ENCODE measurements at regions not wholly inside any gene's neighbourhood (a gene's known extent, or its start where the extent isn't known, plus 50 kb on each side); places are given as distances from the start of the nearest gene placed in this dataset.
"Not testable (repeated sequence)": the region's sequence is repeated elsewhere in the genome, so short reads cannot be mapped to it uniquely, and the experiment has no call there.

- no peak for DNase-seq (ENCODE audit: missing footprints)
- no peak for ATAC-seq
- intact Hi-C loops (cut with DNase I): no loop called here
Measured at GRCh38 chr21:22319435-22319834, 1321.2 kb downstream of the NCAM2 start.

DNA sequence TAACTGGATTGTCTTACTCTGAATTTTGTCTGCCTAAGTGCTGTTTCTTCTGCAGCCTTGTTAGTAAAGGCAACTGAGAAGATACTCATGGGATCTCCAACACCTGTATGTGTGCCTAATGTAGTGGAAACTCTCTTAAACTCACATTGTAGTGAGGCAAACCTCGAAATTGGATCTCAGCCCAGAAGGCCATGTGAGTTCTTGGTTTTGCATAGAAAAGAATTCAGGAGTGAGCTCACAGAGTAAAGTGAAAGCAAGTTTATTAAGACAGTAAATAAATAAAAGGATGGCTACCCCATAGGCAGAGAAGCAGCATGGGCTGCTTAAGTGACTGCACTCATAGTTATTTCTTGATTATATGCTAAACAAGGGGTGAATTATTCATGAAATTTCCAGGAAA lies 1344.7 kb downstream of the NCAM2 start:
- DNase-seq (ENCODE audit: missing footprints) (no peak), ATAC-seq (no peak)
- intact Hi-C loops (cut with DNase I): no loop called here

DNA sequence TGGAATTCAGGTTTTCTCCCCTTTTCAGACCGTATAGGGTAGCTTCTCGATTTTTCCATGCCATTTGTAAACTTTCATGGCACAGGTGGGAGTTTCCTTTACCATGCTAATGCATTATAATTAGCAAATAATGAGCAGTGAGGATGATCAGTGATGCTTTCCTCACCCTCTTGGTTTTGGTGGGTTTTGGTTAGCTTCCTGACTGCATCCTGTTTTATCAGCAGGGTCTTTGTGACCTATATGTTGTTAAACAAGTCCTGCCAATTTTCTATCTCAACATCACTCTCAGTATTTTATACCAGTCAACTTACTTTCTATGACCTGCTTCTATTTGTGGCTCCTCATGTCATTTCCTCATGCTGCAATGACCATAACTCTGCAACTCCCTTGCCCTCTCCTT lies 1345.1 kb downstream of the NCAM2 start:
- DNase-seq (ENCODE audit: missing footprints): no peak
- intact Hi-C loops (cut with DNase I): no loop called here
- no peak for ATAC-seq

DNA sequence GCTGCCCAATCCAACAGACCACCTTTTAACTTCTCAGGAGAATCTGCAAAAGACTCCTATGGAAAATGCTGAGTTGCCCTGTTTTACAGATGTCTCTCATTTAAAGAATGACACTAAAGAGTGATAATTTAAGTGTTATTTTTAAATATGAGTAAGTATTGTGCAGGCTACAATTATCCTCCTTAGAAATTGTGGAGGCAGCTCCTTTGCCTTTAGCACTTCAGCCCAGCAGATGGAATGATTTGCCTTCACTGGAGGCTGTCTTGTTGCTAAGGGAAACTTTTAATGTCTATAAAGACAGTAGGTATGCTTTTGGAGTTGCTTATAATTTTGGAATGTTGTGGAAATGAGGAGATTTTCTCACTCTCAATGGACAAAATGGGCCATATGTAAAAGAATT lies 1345.5 kb downstream of the NCAM2 start:
- no peak for DNase-seq (ENCODE audit: missing footprints)
- ATAC-seq: no peak
- intact Hi-C loops (cut with DNase I): no loop called here

DNA sequence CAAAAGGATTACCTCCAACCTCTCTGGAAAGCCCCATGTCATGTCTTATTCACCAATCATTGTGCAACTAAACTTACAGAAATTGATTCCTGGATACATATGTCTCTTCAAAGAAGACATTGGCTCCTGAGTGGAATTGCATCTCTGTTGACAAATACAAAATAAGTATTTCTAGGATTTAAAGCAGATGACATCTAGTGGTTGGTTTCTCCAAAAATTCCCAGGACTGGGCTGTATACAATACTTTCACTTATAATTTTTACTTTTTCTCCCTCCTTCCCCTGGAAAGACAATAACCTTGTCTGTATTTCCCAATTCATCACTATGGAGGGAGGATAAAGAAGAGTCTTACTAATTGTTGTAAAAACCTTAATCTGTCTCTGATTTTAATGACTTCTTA lies 1347.4 kb downstream of the NCAM2 start:
- intact Hi-C loops (cut with DNase I): no loop called here
- DNase-seq (ENCODE audit: missing footprints): no peak

GRCh38 chr21:22346576-22346975 lies 1348.4 kb downstream of the NCAM2 start:
- intact Hi-C loops (cut with DNase I): no loop called here
- no peak for ATAC-seq
- no peak for DNase-seq (ENCODE audit: missing footprints)

More for the DNA sequence above, 1347.4 kb downstream of the NCAM2 start:
- ATAC-seq: no peak

- no peak for DNase-seq (ENCODE audit: missing footprints)
- intact Hi-C loops (cut with DNase I): no loop called here
- ATAC-seq: no peak
Measured at GRCh38 chr21:22351076-22351475, 1352.9 kb downstream of the NCAM2 start.

- intact Hi-C loops (cut with DNase I): no loop called here
- DNase-seq (ENCODE audit: missing footprints) (no peak), ATAC-seq (no peak)
Measured at GRCh38 chr21:22352088-22352487, 1353.9 kb downstream of the NCAM2 start.

DNA sequence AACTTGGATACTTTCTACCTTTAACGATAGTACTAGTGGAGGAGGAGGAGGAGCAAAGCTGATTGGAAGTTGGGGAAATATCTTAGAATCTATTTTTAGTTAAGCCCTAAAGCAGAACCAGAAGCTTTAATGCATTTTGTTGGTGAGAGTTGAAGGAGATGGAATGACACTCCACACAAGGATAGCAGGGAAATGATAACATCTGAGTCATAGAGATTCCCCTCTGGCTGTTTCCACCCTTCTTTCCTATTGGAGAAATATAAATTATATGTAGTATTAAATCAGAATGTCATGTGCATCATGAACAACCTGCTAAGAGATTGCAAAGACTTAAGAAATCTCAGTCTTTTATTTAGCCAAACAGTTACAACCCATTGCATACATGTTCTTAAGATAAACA lies 1357.7 kb downstream of the NCAM2 start:
- DNase-seq (ENCODE audit: missing footprints): no peak
- ATAC-seq: no peak
- intact Hi-C loops (cut with DNase I): no loop called here

DNA sequence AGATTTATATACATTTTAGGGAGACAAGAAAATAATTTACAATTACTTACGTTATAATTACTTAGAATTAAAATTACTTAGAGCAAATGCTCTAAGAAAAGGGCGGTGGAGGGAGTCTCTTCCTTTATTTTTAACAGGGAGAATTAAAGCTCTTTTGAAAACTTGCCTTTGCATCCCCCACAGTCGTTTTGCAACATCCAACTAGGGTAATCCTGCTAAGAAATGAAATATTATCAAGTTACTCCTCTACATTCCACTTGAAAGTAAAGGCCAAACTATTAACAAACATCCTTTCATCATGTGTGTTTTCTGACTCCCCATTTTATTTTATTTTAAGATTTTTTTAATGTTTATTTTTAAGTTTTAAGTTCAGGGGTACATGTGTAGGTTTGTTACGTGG lies 1358.5 kb downstream of the NCAM2 start:
- ATAC-seq: no peak
- no peak for DNase-seq (ENCODE audit: missing footprints)
- intact Hi-C loops (cut with DNase I): no loop called here

- intact Hi-C loops (cut with DNase I); ATAC-seq; DNase-seq (ENCODE audit: missing footprints): not testable (repeated sequence)
Measured at GRCh38 chr21:22359599-22359998, 1361.4 kb downstream of the NCAM2 start.

DNA sequence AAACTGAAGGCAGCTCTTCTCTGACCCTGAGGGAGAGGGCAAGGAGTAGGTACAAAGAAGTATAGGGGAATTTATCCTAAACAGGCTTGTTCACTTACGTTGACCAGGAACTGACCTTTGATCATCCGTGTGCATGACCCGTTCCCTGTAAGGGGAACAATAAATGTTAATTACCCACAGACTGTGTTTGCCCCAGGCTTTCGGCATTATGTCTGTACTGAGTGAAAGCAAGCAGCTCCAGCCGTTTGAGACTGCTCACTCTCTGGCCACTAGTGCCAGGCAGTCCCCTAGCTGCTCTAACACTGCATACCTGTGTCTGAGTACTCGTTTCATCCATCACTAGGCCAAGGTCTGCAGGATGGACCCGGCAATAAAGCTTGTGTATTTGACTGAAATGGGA lies 1365.3 kb downstream of the NCAM2 start:
- intact Hi-C loops (cut with DNase I): no loop called here
- ATAC-seq (no peak), DNase-seq (ENCODE audit: missing footprints) (no peak)

GRCh38 chr21:22364163-22364562 lies 1366.0 kb downstream of the NCAM2 start:
- intact Hi-C loops (cut with DNase I): no loop called here
- ATAC-seq (no peak), DNase-seq (ENCODE audit: missing footprints) (no peak)

- ATAC-seq (peak; percentile 54), DNase-seq (ENCODE audit: missing footprints) (no peak)
- intact Hi-C loops (cut with DNase I): no loop called here
Measured at GRCh38 chr21:22374218-22374969, 1376.2 kb downstream of the NCAM2 start.

DNA sequence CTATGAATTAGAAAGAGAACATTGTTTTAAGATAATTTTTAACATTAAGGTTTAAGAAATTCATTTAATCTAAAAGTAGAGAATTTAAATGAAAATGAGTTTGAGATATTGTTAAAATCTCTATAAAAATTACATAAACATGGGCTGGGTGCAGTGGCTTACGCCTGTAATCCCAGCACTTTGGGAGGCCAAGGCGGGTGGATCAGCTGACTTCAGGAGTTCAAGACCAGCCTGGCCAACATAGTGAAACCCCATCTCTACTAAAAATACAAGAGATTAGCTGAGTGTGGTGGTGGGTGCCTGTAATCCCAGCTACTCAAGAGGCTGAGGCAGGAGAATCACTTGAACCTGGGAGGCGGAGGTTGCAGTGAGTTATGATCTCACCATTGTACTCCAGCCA lies 1379.6 kb downstream of the NCAM2 start:
- intact Hi-C loops (cut with DNase I); DNase-seq (ENCODE audit: missing footprints); ATAC-seq: not testable (repeated sequence)

DNA sequence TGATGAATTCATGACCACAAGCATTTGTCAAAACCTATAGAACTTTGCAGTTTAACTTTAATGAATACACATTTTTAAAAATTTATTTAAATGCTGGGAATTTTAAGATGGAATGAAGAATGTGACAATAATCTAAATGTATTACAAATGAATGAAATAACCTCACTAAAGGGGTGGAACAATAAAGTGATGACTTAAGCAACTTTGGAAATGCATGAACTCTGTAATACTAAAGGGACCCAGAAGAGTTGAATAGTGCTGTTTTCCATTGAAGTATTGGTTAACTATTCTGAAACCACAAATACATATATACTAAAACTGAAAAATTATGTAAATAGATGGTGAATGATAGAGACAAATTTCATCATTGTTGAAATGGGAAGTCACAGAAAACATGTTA lies 1395.1 kb downstream of the NCAM2 start:
- no peak for ATAC-seq
- DNase-seq (ENCODE audit: missing footprints): no peak
- intact Hi-C loops (cut with DNase I): no loop called here

DNA sequence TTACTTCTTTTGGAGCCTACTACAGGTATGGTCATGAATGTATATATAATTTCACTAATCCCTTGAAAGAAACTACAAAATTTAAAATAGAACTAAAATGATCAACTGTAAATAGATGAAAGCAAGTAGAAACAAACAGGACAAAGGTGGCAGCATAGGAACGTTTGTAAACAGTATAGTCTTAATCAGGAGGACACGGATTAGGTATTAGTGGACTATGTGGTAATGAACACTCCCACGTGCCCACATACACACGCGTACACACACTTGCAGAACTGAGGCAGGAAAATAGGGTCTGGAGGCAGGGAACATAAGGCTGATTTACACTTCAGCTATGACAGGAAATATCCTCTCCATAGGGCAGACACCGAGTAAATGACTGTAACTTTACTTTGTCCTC lies 1397.8 kb downstream of the NCAM2 start:
- intact Hi-C loops (cut with DNase I): no loop called here
- ATAC-seq (no peak), DNase-seq (ENCODE audit: missing footprints) (no peak)

DNA sequence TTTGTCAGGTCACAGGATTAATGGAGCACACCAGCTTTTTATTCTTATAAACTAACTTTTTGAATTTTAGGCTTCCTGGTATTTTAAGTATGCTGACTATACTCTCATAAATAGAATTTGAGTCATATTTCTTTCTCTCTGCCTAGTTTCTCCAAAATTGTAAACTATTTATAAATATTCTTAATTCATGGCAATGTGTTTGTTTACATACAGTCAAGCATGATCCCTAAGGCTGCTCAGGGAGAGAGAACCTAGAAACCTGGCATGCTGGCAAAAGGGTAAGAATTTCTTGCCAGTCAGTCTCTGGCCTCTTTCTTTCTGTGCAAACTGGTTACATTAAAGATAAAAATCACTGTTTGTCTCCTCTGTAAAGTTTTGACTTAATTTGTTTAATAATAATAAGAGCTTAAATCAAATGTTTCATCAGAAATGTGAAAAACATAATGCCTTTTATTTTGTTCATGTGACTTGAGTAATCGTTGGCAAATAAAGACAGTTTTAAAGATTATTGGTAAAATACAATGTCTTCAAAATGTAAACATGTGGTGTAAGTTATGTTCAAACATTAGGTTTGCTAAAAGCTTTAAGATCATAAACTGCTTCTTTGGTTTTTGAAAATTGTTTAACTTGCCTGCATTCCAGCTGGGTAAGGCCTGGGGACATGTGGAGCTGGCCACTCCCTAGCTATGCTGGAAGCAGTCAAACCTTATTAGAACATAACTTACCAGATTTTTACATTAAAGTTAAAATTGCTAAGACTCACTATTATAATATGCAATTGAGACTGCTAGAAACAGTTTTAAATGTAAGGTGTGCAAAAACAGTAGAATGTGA lies 1401.7 kb downstream of the NCAM2 start:
- DNase-seq (ENCODE audit: missing footprints) (no peak), ATAC-seq (no peak)

GRCh38 chr21:22409571-22409970 lies 1411.4 kb downstream of the NCAM2 start:
- ATAC-seq (no peak), DNase-seq (ENCODE audit: missing footprints) (no peak)
- intact Hi-C loops (cut with DNase I): no loop called here

More for the DNA sequence above, 1401.7 kb downstream of the NCAM2 start:
- intact Hi-C loops (cut with DNase I): no loop called here

GRCh38 chr21:22416555-22416954 lies 1418.3 kb downstream of the NCAM2 start:
- ATAC-seq (no peak), DNase-seq (ENCODE audit: missing footprints) (no peak)
- intact Hi-C loops (cut with DNase I): no loop called here
